Lower leg skin (tissue), 3 donors: ENCODE measurements at regions not wholly inside any gene's neighbourhood (a gene's known extent, or its start where the extent isn't known, plus 50 kb on each side); places are given as distances from the start of the nearest gene placed in this dataset.

Experiments
- CTCF ChIP-seq, 3 donors: fragments of 450-650 bp; IDR thresholded peaks; one replicate each; pipeline ENCODE4 v1.5.1; 2016; ENCODE audit warnings: antibody characterized with exemption in 3 of 3, mild to moderate bottlenecking in 3 of 3, moderate library complexity in 2 of 3
- POLR2A ChIP-seq, 2 donors: fragments of 450-650 bp; IDR thresholded peaks; one replicate each; pipeline ENCODE4 v1.6.1; 2016 to 2017; ENCODE audit warnings: antibody characterized with exemption in 2 of 2, mild to moderate bottlenecking in 1 of 2, moderate library complexity in 1 of 2

GRCh38 chr14:48805315-48805714 lies 780.9 kb downstream of the RPS29 start:
- TF ChIP-seq POLR2A (IDR thresholded peaks at IDR 0.05) (no peak), CTCF (IDR thresholded peaks at IDR 0.05) (no peak)
